H1 (cell line): ENCODE measurements at regions not wholly inside any gene's neighbourhood (a gene's known extent, or its start where the extent isn't known, plus 50 kb on each side); places are given as distances from the start of the nearest gene placed in this dataset.

ENCODE experiments used
- CTCF ChIA-PET: fragments of 300-600 bp; sonication (Branson Sonifier 250); formaldehyde crosslinking; loops from one replicate; lab custom pipeline; 2021; ENCODE audit not compliant: partially characterized antibody; lab: Charles Lee
- POLR2A ChIA-PET: fragments of 300-600 bp; sonication (Branson Sonifier 250); formaldehyde crosslinking; loops from one replicate; lab custom pipeline; 2021; ENCODE audit warnings: inconsistent platforms; ENCODE audit not compliant: partially characterized antibody; lab: Charles Lee
- DNase-seq, 2 experiments: peaks; one replicate each; pipeline versions ENCODE4 v3.0.0 to v3.0.0-alpha.2; 2010 to 2022; ENCODE audit warnings: low spot score in 2 of 2, low read depth in 1 of 2, mixed read lengths in 1 of 2
- FAIRE-seq: peaks from 2 replicates; lab custom pipeline; 2011; peaks lifted over from hg19 to GRCh38; lab: Jason Lieb, UNC
- H2AFZ ChIP-seq: 2 replicates; pipeline ENCODE4 v1.8.1; 2012; ENCODE audit warnings: low read length, inconsistent platforms
- H2AK5ac ChIP-seq: 2 replicates; pipeline ENCODE4 v1.6.1; 2013; ENCODE audit warnings: low read depth, low read length
- H2BK120ac ChIP-seq: replicated peaks from 2 replicates; pipeline ENCODE3; 2013; ENCODE audit warnings: low read depth, low read length, inconsistent platforms
- H2BK12ac ChIP-seq: 2 replicates; pipeline ENCODE4 v1.6.1; 2013; ENCODE audit warnings: low read depth, low read length
- H2BK15ac ChIP-seq: 2 replicates; pipeline ENCODE4 v1.6.1; 2013; ENCODE audit warnings: low read length
- H2BK20ac ChIP-seq: 2 replicates; pipeline ENCODE4 v1.6.1; 2013; ENCODE audit warnings: low read length
- H2BK5ac ChIP-seq: 2 replicates; pipeline ENCODE4 v1.6.1; 2013; ENCODE audit warnings: low read depth, low read length
- H3K14ac ChIP-seq: 2 replicates; pipeline ENCODE4 v1.6.1; 2013; ENCODE audit warnings: inconsistent platforms; ENCODE audit not compliant: insufficient read length
- H3K18ac ChIP-seq: 2 replicates; pipeline ENCODE4 v1.6.1; 2013; ENCODE audit warnings: low read length; ENCODE audit errors: extremely low read depth
- H3K23ac ChIP-seq: 2 replicates; pipeline ENCODE4 v1.6.1; 2013; ENCODE audit warnings: inconsistent platforms; ENCODE audit not compliant: insufficient read length
- H3K23me2 ChIP-seq: 2 replicates; pipeline ENCODE4 v1.6.1; 2013; ENCODE audit warnings: low read depth, low read length
- H3K27ac ChIP-seq: 2 replicates; pipeline ENCODE4 v1.6.1; 2011; ENCODE audit warnings: low read depth, low read length, inconsistent platforms
- H3K27me3 ChIP-seq, 4 experiments: replicated peaks in 1 of 4; 1 replicate in 1 of 4; 2 replicates in 3 of 4; pipeline versions ENCODE4 v1.6.1 to v1.8.1; 2011 to 2013; ENCODE audit warnings: low read length in 3 of 4, mild to moderate bottlenecking in 3 of 4, inconsistent platforms in 2 of 4, mixed read lengths in 2 of 4, moderate library complexity in 1 of 4; ENCODE audit not compliant: control insufficient read depth in 3 of 4, insufficient read depth in 3 of 4; ENCODE audit errors: extremely low read depth in 1 of 4
- H3K36me3 ChIP-seq, 4 experiments: 2 replicates each; pipeline versions ENCODE4 v1.6.1 to v1.8.1; 2011 to 2013; ENCODE audit warnings: mild to moderate bottlenecking in 4 of 4, low read length in 3 of 4, moderate library complexity in 2 of 4, control low read depth in 1 of 4, inconsistent platforms in 1 of 4; ENCODE audit not compliant: insufficient read depth in 4 of 4, control insufficient read depth in 2 of 4
- H3K4ac ChIP-seq: replicated peaks from 2 replicates; pipeline ENCODE3; 2013; ENCODE audit warnings: low read length, low read depth, mixed read lengths, inconsistent platforms; ENCODE audit not compliant: insufficient read length
- H3K4me1 ChIP-seq, 4 experiments: replicated peaks in 1 of 4; 1 replicate in 1 of 4; 2 replicates in 3 of 4; pipeline versions ENCODE4 v1.6.1 to v1.8.1; 2011 to 2013; ENCODE audit warnings: low read length in 3 of 4, inconsistent platforms in 2 of 4, mixed read lengths in 1 of 4; ENCODE audit not compliant: insufficient read depth in 4 of 4, control insufficient read depth in 3 of 4
- H3K4me2 ChIP-seq, 2 experiments: 2 replicates each; pipeline versions ENCODE4 v1.6.1 to v1.8.1; 2011 to 2013; ENCODE audit warnings: low read depth in 2 of 2, low read length in 2 of 2, control low read depth in 1 of 2, inconsistent platforms in 1 of 2, mild to moderate bottlenecking in 1 of 2; ENCODE audit not compliant: insufficient read depth in 1 of 2
- H3K4me3 ChIP-seq, 4 experiments: fragments of 200-600, 300-600 bp in 1 of 4; sonication (generic), shearing (Covaris generic), sonication (Bioruptor Twin) in 1 of 4; 2 replicates each; pipeline versions ENCODE4 v1.5.1 to v1.8.1; 2011 to 2016; ENCODE audit warnings: low read length in 4 of 4, low read depth in 3 of 4, control low read depth in 2 of 4, inconsistent platforms in 2 of 4, mild to moderate bottlenecking in 2 of 4, mixed read lengths in 1 of 4, moderate library complexity in 1 of 4; ENCODE audit not compliant: insufficient read depth in 2 of 4; ENCODE audit errors: extremely low read depth in 1 of 4
- H3K56ac ChIP-seq: replicated peaks from 2 replicates; pipeline ENCODE3; 2013; ENCODE audit warnings: low read depth, mild to moderate bottlenecking, mixed read lengths, low read length, inconsistent platforms; ENCODE audit not compliant: insufficient read length
- H3K79me1 ChIP-seq: 2 replicates; pipeline ENCODE4 v1.6.1; 2013; ENCODE audit warnings: low read depth, low read length, control low read depth
- H3K79me2 ChIP-seq, 2 experiments: 2 replicates each; pipeline versions ENCODE4 v1.6.1 to v1.8.1; 2012 to 2013; ENCODE audit warnings: low read length in 2 of 2, mild to moderate bottlenecking in 2 of 2, inconsistent platforms in 1 of 2; ENCODE audit not compliant: insufficient read depth in 2 of 2, control insufficient read depth in 1 of 2
- H3K9ac ChIP-seq, 4 experiments: replicated peaks in 1 of 4; 1 replicate in 1 of 4; 2 replicates in 3 of 4; pipeline versions ENCODE4 v1.6.1 to v1.8.1; 2011 to 2013; ENCODE audit warnings: low read depth in 3 of 4, low read length in 3 of 4, control low read depth in 2 of 4, mild to moderate bottlenecking in 2 of 4, moderate library complexity in 2 of 4, inconsistent platforms in 1 of 4; ENCODE audit errors: extremely low read depth in 1 of 4
- H3K9me3 ChIP-seq, 2 experiments: 2 replicates each; pipeline versions ENCODE4 v1.6.1 to v1.8.1; 2012 to 2013; ENCODE audit warnings: mild to moderate bottlenecking in 2 of 2, moderate library complexity in 2 of 2, control low read depth in 1 of 2, inconsistent platforms in 1 of 2, low read depth in 1 of 2, low read length in 1 of 2, mixed read lengths in 1 of 2; ENCODE audit not compliant: insufficient read depth in 2 of 2
- H4K20me1 ChIP-seq, 2 experiments: replicated peaks in 1 of 2; 2 replicates each; pipeline versions ENCODE3 to v1.8.1; 2011 to 2013; ENCODE audit warnings: inconsistent platforms in 2 of 2, low read length in 2 of 2, mild to moderate bottlenecking in 1 of 2; ENCODE audit not compliant: insufficient read depth in 2 of 2, control insufficient read depth in 1 of 2
- H4K5ac ChIP-seq: 2 replicates; pipeline ENCODE4 v1.6.1; 2013; ENCODE audit warnings: low read length, low read depth, mixed read lengths, inconsistent platforms; ENCODE audit not compliant: insufficient read length
- H4K8ac ChIP-seq: 2 replicates; pipeline ENCODE4 v1.8.0; 2013; ENCODE audit warnings: mild to moderate bottlenecking, moderate library complexity, low read length, inconsistent platforms; ENCODE audit not compliant: insufficient read depth; ENCODE audit errors: extremely low read depth
- H4K91ac ChIP-seq: replicated peaks from 2 replicates; pipeline ENCODE3; 2013; ENCODE audit warnings: low read length, mixed read lengths, inconsistent platforms; ENCODE audit not compliant: insufficient read length
- BACH1 ChIP-seq: IDR thresholded peaks from 2 replicates; pipeline ENCODE4 v1.6.1; 2012; ENCODE audit warnings: low read length, improper control_type of control experiment
- FOSL1 ChIP-seq: IDR thresholded peaks from 2 replicates; pipeline ENCODE4 v1.6.1; 2011; ENCODE audit warnings: mild to moderate bottlenecking, low read depth, low read length, moderate library complexity; ENCODE audit not compliant: insufficient read depth
- JUN ChIP-seq: IDR thresholded peaks from 2 replicates; pipeline ENCODE4 v1.6.1; 2011; ENCODE audit warnings: low read depth, mild to moderate bottlenecking, improper control_type of control experiment, low read length
- KDM4A ChIP-seq: IDR thresholded peaks from one replicate; pipeline ENCODE4 v1.7.1; 2012; ENCODE audit warnings: low read depth, mild to moderate bottlenecking, moderate library complexity, low read length, inconsistent platforms; ENCODE audit not compliant: severe bottlenecking
- KDM5A ChIP-seq: fragments of 200-600 bp; IDR thresholded peaks from 2 replicates; pipeline ENCODE4 v1.7.1; 2012; ENCODE audit warnings: mild to moderate bottlenecking, low read length, inconsistent platforms, mixed read lengths
- NRF1 ChIP-seq: IDR thresholded peaks from 2 replicates; pipeline ENCODE4 v1.6.1; 2011; ENCODE audit warnings: mild to moderate bottlenecking, low read depth, low read length, improper control_type of control experiment
- RBBP5 ChIP-seq: IDR thresholded peaks from 2 replicates; pipeline ENCODE4 v1.7.1; 2012; ENCODE audit warnings: low read depth, mild to moderate bottlenecking, inconsistent platforms, low read length, moderate library complexity, borderline replicate concordance
- RXRA ChIP-seq: IDR thresholded peaks from 2 replicates; pipeline ENCODE4 v1.6.1; 2011; ENCODE audit warnings: low read depth, mild to moderate bottlenecking, low read length, moderate library complexity; ENCODE audit not compliant: insufficient read depth
- ZNF274 ChIP-seq: IDR thresholded peaks from 2 replicates; pipeline ENCODE4 v1.7.0; 2012; ENCODE audit warnings: low read length, borderline replicate concordance; ENCODE audit errors: extremely low read depth
- WGBS, 2 experiments: shearing (Covaris generic) in 1 of 2; methylation state at CpG; one replicate each; pipeline versions ENCODE4 v1.1.6 to v1.1.7; 2013 to 2015; ENCODE audit warnings: low lambda C conversion rate in 2 of 2, mixed read lengths in 2 of 2, inconsistent platforms in 1 of 2, low coverage in 1 of 2, missing lambda C conversion rate in 1 of 2; ENCODE audit not compliant: insufficient replicate concordance in 2 of 2, insufficient coverage in 1 of 2, insufficient read length in 1 of 2; ENCODE audit errors: extremely low coverage in 1 of 2, missing lambda C conversion rate in 1 of 2; 5-methylcytosine and 5-hydroxymethylcytosine counted together

GRCh38 chr11:21892736-21893564, 299.9 kb upstream of the ANO5 start:
- no peak for FAIRE-seq
- Histone ChIP-seq H2BK20ac (no peak overlapping the region), H3K4me3 (no peak overlapping the region), H3K4me2 (no peak overlapping the region), H2BK12ac (no peak overlapping the region), H4K5ac (no peak overlapping the region), H3K27me3 (peaks cover 0 to 1% (median 0%) of the 10 kb centered on the region in 4 experiments; a peak in 1 of 7 replicates), H3K56ac (no peak overlapping the region), H3K4me1 (no peaks in the 10 kb centered on the region), H3K23ac (no peak overlapping the region), H3K4ac (no peak overlapping the region), H4K20me1 (peaks cover 0 to 1% of the 10 kb centered on the region in 2 experiments), H3K79me1 (no peaks in the 10 kb centered on the region), H3K27ac (no peak overlapping the region), H3K9me3 (no peaks in the 10 kb centered on the region), H3K79me2 (no peaks in the 10 kb centered on the region), H3K18ac (no peak overlapping the region), H2AK5ac (no peak overlapping the region), H4K91ac (no peak overlapping the region), H4K8ac (no peak overlapping the region), H3K14ac (no peak overlapping the region), H2BK15ac (no peak overlapping the region), H2BK5ac (no peak overlapping the region), H3K23me2 (no peaks in the 10 kb centered on the region), H2AFZ (no peak overlapping the region), H3K9ac (no peak overlapping the region), H3K36me3 (no peaks in the 10 kb centered on the region), H2BK120ac (no peak overlapping the region)
- CTCF ChIA-PET = no interaction called here
- DNase-seq = no peak
- WGBS, 2 experiments = 92% methylated on average over 6 of the region's 6 CpGs; no CpG with 5 or more reads in 1 of the 2 experiments
- POLR2A ChIA-PET = no interaction called here
- TF ChIP-seq JUN (no peak), FOSL1 (no peak), RBBP5 (no peak), NRF1 (no peak), RXRA (no peak), KDM5A (no peak), BACH1 (no peak), ZNF274 (no peak), KDM4A (no peak)
